IPS-18a (cell line): ENCODE measurements at regions not wholly inside any gene's neighbourhood (a gene's known extent, or its start where the extent isn't known, plus 50 kb on each side); places are given as distances from the start of the nearest gene placed in this dataset.
"Not testable (repeated sequence)": the region's sequence is repeated elsewhere in the genome, so short reads cannot be mapped to it uniquely, and the experiment has no call there.

Experiments used
- H3K27ac ChIP-seq: one replicate; pipeline ENCODE4 v1.5.1; 2013; ENCODE audit warnings: low read length
- H3K27me3 ChIP-seq: one replicate; pipeline ENCODE4 v1.6.1; 2013; ENCODE audit warnings: mild to moderate bottlenecking, low read length; ENCODE audit not compliant: control insufficient read depth, insufficient read depth
- H3K36me3 ChIP-seq: one replicate; pipeline ENCODE4 v1.6.1; 2013; ENCODE audit warnings: low read depth, low read length; ENCODE audit not compliant: control insufficient read depth
- H3K4me1 ChIP-seq: one replicate; pipeline ENCODE4 v1.6.1; 2013; ENCODE audit warnings: low read depth, low read length; ENCODE audit not compliant: control insufficient read depth
- H3K4me3 ChIP-seq: one replicate; pipeline ENCODE4 v1.5.1; 2013; ENCODE audit warnings: low read length
- H3K9ac ChIP-seq: one replicate; pipeline ENCODE4 v1.6.1; 2013; ENCODE audit warnings: mild to moderate bottlenecking, low read length, moderate library complexity
- H3K9me3 ChIP-seq: one replicate; pipeline ENCODE4 v1.6.1; 2013; ENCODE audit warnings: low read depth, low read length; ENCODE audit not compliant: control insufficient read depth

DNA sequence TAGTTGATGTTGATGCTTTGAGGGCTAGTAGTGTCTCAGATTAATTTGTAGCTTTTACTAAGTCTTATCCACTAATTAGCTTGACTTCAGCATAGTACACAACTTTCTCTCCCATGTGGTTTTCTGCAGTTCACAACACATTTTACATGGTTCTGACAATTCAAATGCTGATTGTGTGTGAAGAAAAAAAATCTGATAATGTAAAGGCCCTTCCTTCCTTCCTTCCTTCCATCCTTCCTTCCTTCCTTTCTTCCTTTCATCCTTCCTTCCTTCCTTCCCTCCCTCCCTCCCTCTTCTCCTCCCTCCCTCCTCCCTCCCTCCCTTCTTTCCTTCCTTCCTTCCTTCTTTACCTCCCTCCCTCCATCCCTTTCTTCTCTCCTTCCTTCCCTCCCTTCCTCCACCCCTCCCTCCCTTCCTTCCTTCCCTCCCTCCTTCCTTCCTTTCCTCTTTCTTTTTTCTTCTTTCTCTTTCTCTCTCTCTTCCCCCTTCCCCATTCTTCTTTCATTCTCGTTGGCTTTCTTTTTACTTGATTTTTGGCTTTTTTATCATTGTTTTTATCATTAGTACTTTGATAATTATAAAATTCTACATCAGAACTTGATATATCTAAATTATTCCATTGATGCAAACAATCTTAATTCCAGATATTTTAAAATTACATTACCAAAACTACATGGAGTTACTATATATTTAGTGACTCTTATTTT lies 1415.6 kb downstream of the LRFN5 start:
- Histone ChIP-seq H3K9me3 (no peaks in the 10 kb centered on the region), H3K4me3 (no peak overlapping the region), H3K27ac (no peak overlapping the region), H3K27me3 (no peaks in the 10 kb centered on the region), H3K9ac (no peak overlapping the region), H3K36me3 (no peaks in the 10 kb centered on the region), H3K4me1 (no peaks in the 10 kb centered on the region)

GRCh38 chr14:43019826-43020225 lies 1413.2 kb downstream of the LRFN5 start:
- Histone ChIP-seq H3K9ac (no peak overlapping the region), H3K27me3 (no peaks in the 10 kb centered on the region), H3K4me3 (no peak overlapping the region), H3K27ac (no peak overlapping the region), H3K36me3 (no peaks in the 10 kb centered on the region), H3K9me3 (no peaks in the 10 kb centered on the region), H3K4me1 (no peaks in the 10 kb centered on the region)

GRCh38 chr14:43014338-43014737 lies 1407.7 kb downstream of the LRFN5 start:
- H3K9ac ChIP-seq, result no peak overlapping the region
- no peak overlapping the region for H3K4me3 ChIP-seq
- H3K27ac ChIP-seq, result no peak overlapping the region
- H3K27me3 ChIP-seq, result no peaks in the 10 kb centered on the region
- no peaks in the 10 kb centered on the region for H3K4me1 ChIP-seq
- no peaks in the 10 kb centered on the region for H3K36me3 ChIP-seq
- peaks cover 8% of the 10 kb centered on the region for H3K9me3 ChIP-seq

- Histone ChIP-seq H3K27me3 (no peaks in the 10 kb centered on the region), H3K27ac (no peak overlapping the region), H3K4me3 (no peak overlapping the region), H3K4me1 (no peaks in the 10 kb centered on the region), H3K36me3 (no peaks in the 10 kb centered on the region), H3K9me3 (peaks cover 13% of the 10 kb centered on the region), H3K9ac (no peak overlapping the region)
These were observed 1406.1 kb downstream of the LRFN5 start for GRCh38 chr14:43012817-43013216.

DNA sequence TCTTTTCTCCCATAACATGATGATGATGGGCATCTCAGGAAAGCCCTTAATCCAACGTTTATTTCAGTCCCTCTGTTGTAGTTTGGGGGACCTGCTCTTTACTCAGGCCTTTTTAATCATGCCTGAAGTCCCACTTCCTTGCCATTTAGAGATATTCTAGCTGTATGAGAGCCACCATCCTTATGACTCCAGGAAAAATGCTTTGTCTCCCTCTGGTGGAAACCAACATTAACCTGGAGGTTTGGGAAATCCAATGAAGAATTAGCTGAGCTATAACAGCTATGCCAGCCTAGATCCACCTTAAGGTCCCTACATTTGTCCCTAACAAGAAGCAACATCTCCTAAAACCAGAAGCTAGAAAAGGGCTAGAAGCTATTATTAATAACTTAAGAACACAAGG lies 1399.1 kb downstream of the LRFN5 start:
- Histone ChIP-seq H3K9me3 (peaks cover 60% of the 10 kb centered on the region), H3K27ac (no peak overlapping the region), H3K9ac (no peak overlapping the region), H3K27me3 (no peaks in the 10 kb centered on the region), H3K4me1 (no peaks in the 10 kb centered on the region), H3K36me3 (no peaks in the 10 kb centered on the region), H3K4me3 (no peak overlapping the region)

GRCh38 chr14:43003845-43004244 lies 1397.2 kb downstream of the LRFN5 start:
- Histone ChIP-seq H3K9me3 (peaks cover 53% of the 10 kb centered on the region), H3K27ac (no peak overlapping the region), H3K4me3 (no peak overlapping the region), H3K36me3 (no peaks in the 10 kb centered on the region), H3K9ac (no peak overlapping the region), H3K4me1 (no peaks in the 10 kb centered on the region), H3K27me3 (no peaks in the 10 kb centered on the region)

DNA sequence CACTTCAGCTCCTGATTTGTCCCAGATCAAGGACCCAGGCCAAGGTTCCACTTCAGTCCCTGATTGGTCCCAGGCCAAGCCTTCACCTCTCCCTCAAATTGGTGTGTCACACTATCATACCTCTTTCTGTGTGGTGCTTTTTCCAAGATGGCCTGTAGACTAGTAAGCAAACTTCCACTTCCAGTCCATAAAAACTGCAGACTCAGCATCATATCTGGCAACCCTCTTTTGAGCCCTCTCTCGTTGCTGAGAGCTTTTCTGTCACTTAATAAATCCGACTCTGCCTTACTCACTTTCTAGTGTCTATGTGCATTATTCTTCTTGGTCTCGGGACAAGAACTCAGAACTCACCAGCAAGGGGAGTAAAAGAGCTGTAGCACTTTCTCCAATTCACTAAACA lies 1395.1 kb downstream of the LRFN5 start:
- Histone ChIP-seq H3K4me3 (no peak overlapping the region), H3K27me3 (no peaks in the 10 kb centered on the region), H3K36me3 (no peaks in the 10 kb centered on the region), H3K9ac (no peak overlapping the region), H3K4me1 (no peaks in the 10 kb centered on the region), H3K9me3 (peaks cover 49% of the 10 kb centered on the region), H3K27ac (no peak overlapping the region)

- H3K4me1 ChIP-seq, result no peaks in the 10 kb centered on the region
- no peak overlapping the region for H3K27ac ChIP-seq
These were observed 1387.5 kb downstream of the LRFN5 start for GRCh38 chr14:42994051-42994736.

DNA sequence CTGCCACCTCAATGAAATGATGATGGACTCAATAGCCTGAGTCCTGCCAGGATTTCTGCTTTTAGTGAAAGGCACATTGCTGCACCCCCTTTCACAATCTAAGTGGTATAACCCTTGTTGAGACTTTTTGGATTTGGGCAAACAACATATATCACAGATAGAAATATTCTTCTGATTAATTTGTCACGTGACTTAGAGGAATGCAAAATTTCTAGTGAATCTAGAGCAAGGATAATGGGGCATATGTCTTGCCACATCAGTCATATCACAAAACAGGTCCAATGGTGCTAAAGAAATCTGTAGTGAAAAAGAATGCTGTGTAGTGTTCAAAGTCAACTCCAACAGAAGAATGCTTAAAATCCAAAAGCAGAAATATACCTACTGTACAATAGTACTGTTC lies 1386.3 kb downstream of the LRFN5 start:
- H3K36me3 ChIP-seq, result no peaks in the 10 kb centered on the region
- H3K9me3 ChIP-seq, result no peaks in the 10 kb centered on the region
- H3K27ac ChIP-seq, result no peak overlapping the region
- no peaks in the 10 kb centered on the region for H3K27me3 ChIP-seq
- H3K4me1 ChIP-seq, result no peaks in the 10 kb centered on the region
- H3K9ac ChIP-seq, result no peak overlapping the region
- no peak overlapping the region for H3K4me3 ChIP-seq

More at GRCh38 chr14:42994051-42994736, 1387.5 kb downstream of the LRFN5 start:
- H3K27me3 ChIP-seq, result no peaks in the 10 kb centered on the region
- no peaks in the 10 kb centered on the region for H3K36me3 ChIP-seq
- H3K9ac ChIP-seq, result no peak overlapping the region
- no peak overlapping the region for H3K4me3 ChIP-seq
- no peaks in the 10 kb centered on the region for H3K9me3 ChIP-seq

- no peak overlapping the region for H3K27ac ChIP-seq
- H3K9ac ChIP-seq, result no peak overlapping the region
- H3K36me3 ChIP-seq, result no peaks in the 10 kb centered on the region
- H3K27me3 ChIP-seq, result no peaks in the 10 kb centered on the region
- no peak overlapping the region for H3K4me3 ChIP-seq
- H3K9me3 ChIP-seq, result no peaks in the 10 kb centered on the region
- no peaks in the 10 kb centered on the region for H3K4me1 ChIP-seq
These were observed 1373.7 kb downstream of the LRFN5 start for GRCh38 chr14:42980419-42980818.

GRCh38 chr14:42973171-42973570 lies 1366.5 kb downstream of the LRFN5 start:
- not testable (repeated sequence) for H3K4me1 ChIP-seq, H3K36me3 ChIP-seq, H3K4me3 ChIP-seq, H3K27me3 ChIP-seq, H3K27ac ChIP-seq, H3K9ac ChIP-seq, H3K9me3 ChIP-seq

DNA sequence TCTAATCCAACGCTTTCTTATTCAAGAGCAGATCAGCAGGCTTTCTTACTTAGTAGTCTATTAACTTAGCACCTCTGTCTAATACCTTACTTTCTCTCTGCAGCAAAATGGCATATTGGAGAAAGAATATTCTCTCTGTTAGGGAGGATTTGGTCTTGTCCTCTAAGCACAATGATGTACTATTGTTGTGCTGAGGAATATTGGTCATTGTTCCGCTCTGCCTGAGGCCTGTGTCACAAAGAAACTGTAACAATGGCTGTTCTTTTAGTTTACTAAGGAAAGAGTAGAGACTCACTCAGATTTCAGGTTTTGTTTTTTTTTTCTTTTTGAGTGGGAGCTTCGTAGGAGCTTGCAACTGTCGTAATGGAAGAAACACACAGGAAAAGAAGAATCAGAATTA lies 1358.8 kb downstream of the LRFN5 start:
- H3K9ac ChIP-seq, result no peak overlapping the region

More for the DNA sequence above, 1358.8 kb downstream of the LRFN5 start:
- Histone ChIP-seq H3K27me3 (no peaks in the 10 kb centered on the region), H3K9me3 (no peaks in the 10 kb centered on the region), H3K36me3 (no peaks in the 10 kb centered on the region), H3K27ac (no peak overlapping the region), H3K4me3 (no peak overlapping the region), H3K4me1 (no peaks in the 10 kb centered on the region)
